GM12878 (cell line): ENCODE measurements at regions not wholly inside any gene's neighbourhood (a gene's known extent, or its start where the extent isn't known, plus 50 kb on each side); places are given as distances from the start of the nearest gene placed in this dataset.

Experiments
- ATAC-seq: fragments of 200-7000 bp; cut with Tn5 transposase; 3 replicates; pipeline ENCODE4 v1.9.1; 2020; ENCODE audit warnings: mild to moderate bottlenecking, moderate library complexity
- BruUV-seq: library from RNA; stranded (reverse); fragments of 400-500 nt; replicated peaks from 2 replicates; lab custom pipeline; 2021; lab: Mats Ljungman, UMichigan
- CTCF ChIA-PET: fragments of 300-600 bp; sonication (Branson Sonifier 250); formaldehyde crosslinking; extraction: SDS; loops from one replicate; lab custom pipeline; 2021; ENCODE audit warnings: inconsistent platforms; lab: Yijun Ruan, JAX
- POLR2A ChIA-PET: fragments of 350-600 bp; formaldehyde crosslinking; extraction: SDS; loops from one replicate; lab custom pipeline; 2021; ENCODE audit warnings: inconsistent platforms; lab: Charles Lee
- RAD21 ChIA-PET: fragments of 300-600 bp; sonication (Branson Sonifier 250); formaldehyde crosslinking; loops from one replicate; lab custom pipeline; 2023; ENCODE audit warnings: antibody characterized with exemption; ENCODE audit not compliant: unreplicated experiment; lab: Charles Lee
- SMC1A ChIA-PET: fragments of 300-600 bp; sonication (Branson Sonifier 250); formaldehyde crosslinking; loops from one replicate; lab custom pipeline; 2023; ENCODE audit not compliant: unreplicated experiment, uncharacterized antibody; lab: Charles Lee
- DNase-seq: peaks from one replicate; pipeline ENCODE4 v3.0.0-alpha.2; 2011; ENCODE audit warnings: low read depth, low spot score
- FAIRE-seq: peaks from 3 replicates; lab custom pipeline; 2011; peaks lifted over from hg19 to GRCh38; lab: Jason Lieb, UNC
- H2AFZ ChIP-seq: 2 replicates; pipeline ENCODE4 v1.6.0; 2011; ENCODE audit warnings: low read depth, low read length, control low read depth; ENCODE audit not compliant: control insufficient read depth
- H3K27ac ChIP-seq: 2 replicates; pipeline ENCODE4 v1.5.1; 2011; ENCODE audit warnings: control low read depth; ENCODE audit not compliant: control insufficient read depth, insufficient read depth
- H3K27me3 ChIP-seq, 2 experiments: replicated peaks in 1 of 2; 2 replicates each; pipeline versions ENCODE4 v1.6.0 to v1.6.1; 2011; ENCODE audit warnings: low read length in 1 of 2; ENCODE audit not compliant: control insufficient read depth in 2 of 2, insufficient read depth in 2 of 2
- H3K36me3 ChIP-seq, 2 experiments: 2 replicates each; pipeline ENCODE4 v1.5.1; 2011; ENCODE audit warnings: low read length in 1 of 2; ENCODE audit not compliant: control insufficient read depth in 2 of 2, insufficient read depth in 2 of 2
- H3K4me1 ChIP-seq: 2 replicates; pipeline ENCODE4 v1.6.1; 2011; ENCODE audit warnings: mild to moderate bottlenecking, low read length, moderate library complexity, mixed read lengths; ENCODE audit not compliant: control insufficient read depth, insufficient read depth
- H3K4me2 ChIP-seq: 2 replicates; pipeline ENCODE4 v1.6.0; 2011; ENCODE audit warnings: control low read depth; ENCODE audit not compliant: control insufficient read depth, insufficient read depth
- H3K4me3 ChIP-seq: fragments of 200-600 bp; sonication (generic); 2 replicates; pipeline ENCODE4 v1.5.1; 2016
- H3K79me2 ChIP-seq: 2 replicates; pipeline ENCODE4 v1.6.0; 2011; ENCODE audit warnings: low read length; ENCODE audit not compliant: control insufficient read depth, insufficient read depth
- H3K9ac ChIP-seq: 2 replicates; pipeline ENCODE4 v1.8.0; 2011; ENCODE audit warnings: low read length, control low read depth, mixed read lengths; ENCODE audit not compliant: control insufficient read depth, insufficient read depth
- H3K9me3 ChIP-seq: replicated peaks from 3 replicates; pipeline ENCODE4 v1.5.1; 2011; ENCODE audit warnings: mild to moderate bottlenecking, low read length; ENCODE audit not compliant: control insufficient read depth, insufficient read depth
- H4K20me1 ChIP-seq: 2 replicates; pipeline ENCODE4 v1.6.0; 2011; ENCODE audit not compliant: control insufficient read depth, insufficient read depth
- BCL3 ChIP-seq: IDR thresholded peaks from 2 replicates; pipeline ENCODE4 v1.6.1; 2011; ENCODE audit warnings: borderline replicate concordance, low read depth, mild to moderate bottlenecking, moderate library complexity, low read length; ENCODE audit not compliant: insufficient read depth, poor library complexity, severe bottlenecking
- BHLHE40 ChIP-seq, 2 experiments: fragments of 450-650 bp in 1 of 2; IDR thresholded peaks; 2 replicates each; pipeline ENCODE4 v1.6.1; 2011 to 2017; ENCODE audit warnings: low read depth in 2 of 2, borderline replicate concordance in 1 of 2, improper control_type of control experiment in 1 of 2, low read length in 1 of 2, mild to moderate bottlenecking in 1 of 2
- BRCA1 ChIP-seq: IDR thresholded peaks from 2 replicates; pipeline ENCODE4 v1.6.1; 2011; ENCODE audit warnings: low read depth, low read length, improper control_type of control experiment
- CBFB ChIP-seq: IDR thresholded peaks from 2 replicates; pipeline ENCODE4 v1.6.1; 2016; ENCODE audit warnings: antibody characterized with exemption, low read depth
- CHD1 ChIP-seq: IDR thresholded peaks from 2 replicates; pipeline ENCODE4 v1.6.1; 2012; ENCODE audit warnings: low read depth, low read length, improper control_type of control experiment
- DPF2 ChIP-seq: fragments of 450-650 bp; IDR thresholded peaks from 2 replicates; pipeline ENCODE4 v1.6.1; 2017; ENCODE audit warnings: mild to moderate bottlenecking
- EED ChIP-seq: sonication (generic); IDR thresholded peaks from 2 replicates; pipeline ENCODE4 v1.6.1; 2016; ENCODE audit warnings: antibody characterized with exemption, low read depth
- JUNB ChIP-seq: IDR thresholded peaks from 2 replicates; pipeline ENCODE4 v1.6.1; 2016; ENCODE audit warnings: antibody characterized with exemption, mild to moderate bottlenecking
- MXI1 ChIP-seq: fragments of 150-350 bp; IDR thresholded peaks from 2 replicates; pipeline ENCODE4 v1.6.1; 2011; ENCODE audit warnings: low read depth, mild to moderate bottlenecking, inconsistent platforms, low read length, improper control_type of control experiment
- MYC ChIP-seq: IDR thresholded peaks from 2 replicates; pipeline ENCODE4 v1.6.1; 2011; ENCODE audit warnings: mild to moderate bottlenecking, low read length, moderate library complexity, inconsistent platforms; ENCODE audit not compliant: insufficient read depth, insufficient replicate concordance, insufficient read length, severe bottlenecking
- RELB ChIP-seq: fragments of 450-650 bp; IDR thresholded peaks from 2 replicates; pipeline ENCODE4 v1.6.1; 2017; ENCODE audit warnings: low read depth, mild to moderate bottlenecking, moderate library complexity
- SMARCA5 ChIP-seq: fragments of 450-650 bp; IDR thresholded peaks from 2 replicates; pipeline ENCODE4 v1.6.1; 2017; ENCODE audit warnings: mild to moderate bottlenecking
- SREBF2 ChIP-seq: IDR thresholded peaks from 2 replicates; pipeline ENCODE4 v1.6.1; 2012; ENCODE audit warnings: mild to moderate bottlenecking, low read length
- SRF ChIP-seq, 2 experiments: IDR thresholded peaks; 2 replicates each; pipeline ENCODE4 v1.6.1; 2011; ENCODE audit warnings: low read depth in 2 of 2, low read length in 2 of 2, mild to moderate bottlenecking in 1 of 2, moderate library complexity in 1 of 2
- STAT3 ChIP-seq: IDR thresholded peaks from 2 replicates; pipeline ENCODE4 v1.6.1; 2011; ENCODE audit warnings: low read depth, low read length, improper control_type of control experiment
- ZBTB33 ChIP-seq: fragments of 450-650 bp; IDR thresholded peaks from 2 replicates; pipeline ENCODE4 v1.6.1; 2017; ENCODE audit warnings: mild to moderate bottlenecking
- WGBS: methylation state at CpG from one replicate; pipeline ENCODE4 v1.1.6; 2016; ENCODE audit warnings: low lambda C conversion rate; ENCODE audit not compliant: insufficient replicate concordance, insufficient coverage; ENCODE audit errors: missing lambda C conversion rate; 5-methylcytosine and 5-hydroxymethylcytosine counted together
- in situ Hi-C: fragments of 300-500 bp; cut with MboI; formaldehyde crosslinking; loops from 9 replicates; pipeline ENCODE4 v1.14.3; 2018; ENCODE audit warnings: mixed read lengths
- intact Hi-C: fragments of 100-400 bp; cut with micrococcal nuclease; formaldehyde crosslinking; loops from one replicate; pipeline ENCODE4 v1.14.2; 2022; ENCODE audit not compliant: unreplicated experiment

GRCh38 chr13:110062077-110062776 is 244.7 kb downstream of the COL4A1 start:
- H3K79me2 ChIP-seq = no peaks in the 10 kb centered on the region
- CTCF ChIA-PET = interaction anchor here (0.6 kb wide), 1 partner anchor 272 kb away, joined by 3 read pairs; no protein-coding TSS in a partner anchor
- no peaks in the 10 kb centered on the region for H3K9me3 ChIP-seq
- WGBS = 50% methylated on average over 10 of the region's 10 CpGs
- DNase-seq (no peak), ATAC-seq (peak; percentile 47), FAIRE-seq (no peak)
- in situ Hi-C loops = no loop called here
- POLR2A ChIA-PET = no interaction called here
- no peaks in the 10 kb centered on the region for H3K27me3 ChIP-seq
- H3K36me3 ChIP-seq = no peaks in the 10 kb centered on the region
- H4K20me1 ChIP-seq = no peaks in the 10 kb centered on the region
- H3K4me2 ChIP-seq = no peak overlapping the region
- H3K4me3 ChIP-seq = no peak overlapping the region
- H3K27ac ChIP-seq = no peak overlapping the region
- no peaks in the 10 kb centered on the region for H3K4me1 ChIP-seq
- no peak overlapping the region for H3K9ac ChIP-seq
- RAD21 ChIA-PET = no interaction called here
- intact Hi-C loops = no loop called here
- no TSS peak for BruUV-seq
- SMC1A ChIA-PET = no interaction called here
- no peak overlapping the region for H2AFZ ChIP-seq
- TF ChIP-seq EED = no peak
- no peak for TF ChIP-seq MYC
- TF ChIP-seq SREBF2 = no peak
- no peak for TF ChIP-seq JUNB
- no peak for TF ChIP-seq SMARCA5
- TF ChIP-seq MXI1 = no peak
- no peak for TF ChIP-seq BRCA1
- TF ChIP-seq RELB = no peak
- TF ChIP-seq SRF (IDR thresholded peaks at IDR 0.05; ENCODE audit: low read depth in 2 of 2, low read length in 2 of 2) = no peak
- TF ChIP-seq CBFB = no peak
- no peak for TF ChIP-seq BHLHE40 (IDR thresholded peaks at IDR 0.05; ENCODE audit: borderline replicate concordance in 1 of 2, low read depth in 2 of 2, low read length in 1 of 2)
- TF ChIP-seq DPF2 = no peak
- TF ChIP-seq ZBTB33 = no peak
- TF ChIP-seq CHD1 = no peak
- TF ChIP-seq STAT3 = no peak
- TF ChIP-seq BCL3 = no peak
